H1 (cell line): ENCODE measurements at regions not wholly inside any gene's neighbourhood (a gene's known extent, or its start where the extent isn't known, plus 50 kb on each side); places are given as distances from the start of the nearest gene placed in this dataset.

Experiments
- CTCF ChIA-PET: fragments of 300-600 bp; sonication (Branson Sonifier 250); formaldehyde crosslinking; loops from one replicate; lab custom pipeline; 2021; ENCODE audit not compliant: partially characterized antibody; lab: Charles Lee
- POLR2A ChIA-PET: fragments of 300-600 bp; sonication (Branson Sonifier 250); formaldehyde crosslinking; loops from one replicate; lab custom pipeline; 2021; ENCODE audit warnings: inconsistent platforms; ENCODE audit not compliant: partially characterized antibody; lab: Charles Lee
- DNase-seq, 2 experiments: peaks; one replicate each; pipeline versions ENCODE4 v3.0.0 to v3.0.0-alpha.2; 2010 to 2022; ENCODE audit warnings: low spot score in 2 of 2, low read depth in 1 of 2, mixed read lengths in 1 of 2
- FAIRE-seq: peaks from 2 replicates; lab custom pipeline; 2011; peaks lifted over from hg19 to GRCh38; lab: Jason Lieb, UNC
- H2AFZ ChIP-seq: 2 replicates; pipeline ENCODE4 v1.8.1; 2012; ENCODE audit warnings: low read length, inconsistent platforms
- H2AK5ac ChIP-seq: 2 replicates; pipeline ENCODE4 v1.6.1; 2013; ENCODE audit warnings: low read depth, low read length
- H2BK120ac ChIP-seq: replicated peaks from 2 replicates; pipeline ENCODE3; 2013; ENCODE audit warnings: low read depth, low read length, inconsistent platforms
- H2BK12ac ChIP-seq: 2 replicates; pipeline ENCODE4 v1.6.1; 2013; ENCODE audit warnings: low read depth, low read length
- H2BK15ac ChIP-seq: 2 replicates; pipeline ENCODE4 v1.6.1; 2013; ENCODE audit warnings: low read length
- H2BK20ac ChIP-seq: 2 replicates; pipeline ENCODE4 v1.6.1; 2013; ENCODE audit warnings: low read length
- H2BK5ac ChIP-seq: 2 replicates; pipeline ENCODE4 v1.6.1; 2013; ENCODE audit warnings: low read depth, low read length
- H3K14ac ChIP-seq: 2 replicates; pipeline ENCODE4 v1.6.1; 2013; ENCODE audit warnings: inconsistent platforms; ENCODE audit not compliant: insufficient read length
- H3K18ac ChIP-seq: 2 replicates; pipeline ENCODE4 v1.6.1; 2013; ENCODE audit warnings: low read length; ENCODE audit errors: extremely low read depth
- H3K23ac ChIP-seq: 2 replicates; pipeline ENCODE4 v1.6.1; 2013; ENCODE audit warnings: inconsistent platforms; ENCODE audit not compliant: insufficient read length
- H3K23me2 ChIP-seq: 2 replicates; pipeline ENCODE4 v1.6.1; 2013; ENCODE audit warnings: low read depth, low read length
- H3K27ac ChIP-seq: 2 replicates; pipeline ENCODE4 v1.6.1; 2011; ENCODE audit warnings: low read depth, low read length, inconsistent platforms
- H3K27me3 ChIP-seq, 4 experiments: replicated peaks in 1 of 4; 1 replicate in 1 of 4; 2 replicates in 3 of 4; pipeline versions ENCODE4 v1.6.1 to v1.8.1; 2011 to 2013; ENCODE audit warnings: low read length in 3 of 4, mild to moderate bottlenecking in 3 of 4, inconsistent platforms in 2 of 4, mixed read lengths in 2 of 4, moderate library complexity in 1 of 4; ENCODE audit not compliant: control insufficient read depth in 3 of 4, insufficient read depth in 3 of 4; ENCODE audit errors: extremely low read depth in 1 of 4
- H3K36me3 ChIP-seq, 4 experiments: 2 replicates each; pipeline versions ENCODE4 v1.6.1 to v1.8.1; 2011 to 2013; ENCODE audit warnings: mild to moderate bottlenecking in 4 of 4, low read length in 3 of 4, moderate library complexity in 2 of 4, control low read depth in 1 of 4, inconsistent platforms in 1 of 4; ENCODE audit not compliant: insufficient read depth in 4 of 4, control insufficient read depth in 2 of 4
- H3K4ac ChIP-seq: replicated peaks from 2 replicates; pipeline ENCODE3; 2013; ENCODE audit warnings: low read length, low read depth, mixed read lengths, inconsistent platforms; ENCODE audit not compliant: insufficient read length
- H3K4me1 ChIP-seq, 4 experiments: replicated peaks in 1 of 4; 1 replicate in 1 of 4; 2 replicates in 3 of 4; pipeline versions ENCODE4 v1.6.1 to v1.8.1; 2011 to 2013; ENCODE audit warnings: low read length in 3 of 4, inconsistent platforms in 2 of 4, mixed read lengths in 1 of 4; ENCODE audit not compliant: insufficient read depth in 4 of 4, control insufficient read depth in 3 of 4
- H3K4me2 ChIP-seq, 2 experiments: 2 replicates each; pipeline versions ENCODE4 v1.6.1 to v1.8.1; 2011 to 2013; ENCODE audit warnings: low read depth in 2 of 2, low read length in 2 of 2, control low read depth in 1 of 2, inconsistent platforms in 1 of 2, mild to moderate bottlenecking in 1 of 2; ENCODE audit not compliant: insufficient read depth in 1 of 2
- H3K4me3 ChIP-seq, 4 experiments: fragments of 200-600, 300-600 bp in 1 of 4; sonication (generic), shearing (Covaris generic), sonication (Bioruptor Twin) in 1 of 4; 2 replicates each; pipeline versions ENCODE4 v1.5.1 to v1.8.1; 2011 to 2016; ENCODE audit warnings: low read length in 4 of 4, low read depth in 3 of 4, control low read depth in 2 of 4, inconsistent platforms in 2 of 4, mild to moderate bottlenecking in 2 of 4, mixed read lengths in 1 of 4, moderate library complexity in 1 of 4; ENCODE audit not compliant: insufficient read depth in 2 of 4; ENCODE audit errors: extremely low read depth in 1 of 4
- H3K56ac ChIP-seq: replicated peaks from 2 replicates; pipeline ENCODE3; 2013; ENCODE audit warnings: low read depth, mild to moderate bottlenecking, mixed read lengths, low read length, inconsistent platforms; ENCODE audit not compliant: insufficient read length
- H3K79me1 ChIP-seq: 2 replicates; pipeline ENCODE4 v1.6.1; 2013; ENCODE audit warnings: low read depth, low read length, control low read depth
- H3K79me2 ChIP-seq, 2 experiments: 2 replicates each; pipeline versions ENCODE4 v1.6.1 to v1.8.1; 2012 to 2013; ENCODE audit warnings: low read length in 2 of 2, mild to moderate bottlenecking in 2 of 2, inconsistent platforms in 1 of 2; ENCODE audit not compliant: insufficient read depth in 2 of 2, control insufficient read depth in 1 of 2
- H3K9ac ChIP-seq, 4 experiments: replicated peaks in 1 of 4; 1 replicate in 1 of 4; 2 replicates in 3 of 4; pipeline versions ENCODE4 v1.6.1 to v1.8.1; 2011 to 2013; ENCODE audit warnings: low read depth in 3 of 4, low read length in 3 of 4, control low read depth in 2 of 4, mild to moderate bottlenecking in 2 of 4, moderate library complexity in 2 of 4, inconsistent platforms in 1 of 4; ENCODE audit errors: extremely low read depth in 1 of 4
- H3K9me3 ChIP-seq, 2 experiments: 2 replicates each; pipeline versions ENCODE4 v1.6.1 to v1.8.1; 2012 to 2013; ENCODE audit warnings: mild to moderate bottlenecking in 2 of 2, moderate library complexity in 2 of 2, control low read depth in 1 of 2, inconsistent platforms in 1 of 2, low read depth in 1 of 2, low read length in 1 of 2, mixed read lengths in 1 of 2; ENCODE audit not compliant: insufficient read depth in 2 of 2
- H4K20me1 ChIP-seq, 2 experiments: replicated peaks in 1 of 2; 2 replicates each; pipeline versions ENCODE3 to v1.8.1; 2011 to 2013; ENCODE audit warnings: inconsistent platforms in 2 of 2, low read length in 2 of 2, mild to moderate bottlenecking in 1 of 2; ENCODE audit not compliant: insufficient read depth in 2 of 2, control insufficient read depth in 1 of 2
- H4K5ac ChIP-seq: 2 replicates; pipeline ENCODE4 v1.6.1; 2013; ENCODE audit warnings: low read length, low read depth, mixed read lengths, inconsistent platforms; ENCODE audit not compliant: insufficient read length
- H4K8ac ChIP-seq: 2 replicates; pipeline ENCODE4 v1.8.0; 2013; ENCODE audit warnings: mild to moderate bottlenecking, moderate library complexity, low read length, inconsistent platforms; ENCODE audit not compliant: insufficient read depth; ENCODE audit errors: extremely low read depth
- H4K91ac ChIP-seq: replicated peaks from 2 replicates; pipeline ENCODE3; 2013; ENCODE audit warnings: low read length, mixed read lengths, inconsistent platforms; ENCODE audit not compliant: insufficient read length
- ATF2 ChIP-seq: IDR thresholded peaks from 2 replicates; pipeline ENCODE4 v1.6.1; 2012; ENCODE audit warnings: low read length, inconsistent platforms
- CHD1 ChIP-seq: IDR thresholded peaks from 2 replicates; pipeline ENCODE4 v1.6.1; 2012; ENCODE audit warnings: low read depth, low read length, improper control_type of control experiment
- CREB1 ChIP-seq: IDR thresholded peaks from 2 replicates; pipeline ENCODE4 v1.6.1; 2012; ENCODE audit warnings: inconsistent platforms
- EP300 ChIP-seq, 2 experiments: IDR thresholded peaks; 1 replicate in 1 of 2; 2 replicates in 1 of 2; pipeline ENCODE4 v1.6.1; 2011 to 2012; ENCODE audit warnings: low read depth in 2 of 2, low read length in 2 of 2, mild to moderate bottlenecking in 2 of 2, borderline replicate concordance in 1 of 2, inconsistent platforms in 1 of 2, moderate library complexity in 1 of 2
- GTF2F1 ChIP-seq: IDR thresholded peaks from 2 replicates; pipeline ENCODE4 v1.6.1; 2012; ENCODE audit warnings: low read depth, low read length, improper control_type of control experiment, borderline replicate concordance
- MAX ChIP-seq: IDR thresholded peaks from 2 replicates; pipeline ENCODE4 v1.6.1; 2012; ENCODE audit warnings: inconsistent platforms
- RNF2 ChIP-seq: fragments of 200-900, 300-1000 bp; sonication (generic); IDR thresholded peaks from 2 replicates; pipeline ENCODE4 v1.7.1; 2016; ENCODE audit warnings: borderline replicate concordance, low read depth, mild to moderate bottlenecking, antibody characterized with exemption, low read length; ENCODE audit not compliant: poor library complexity, severe bottlenecking; ENCODE audit errors: missing control alignments
- SP2 ChIP-seq: IDR thresholded peaks from 2 replicates; pipeline ENCODE4 v1.6.1; 2012; ENCODE audit warnings: mild to moderate bottlenecking, low read length, inconsistent platforms
- SP4 ChIP-seq: IDR thresholded peaks from 2 replicates; pipeline ENCODE4 v1.6.1; 2012; ENCODE audit warnings: low read length, inconsistent platforms
- SRF ChIP-seq: IDR thresholded peaks from 2 replicates; pipeline ENCODE4 v1.6.1; 2011; ENCODE audit warnings: mild to moderate bottlenecking, low read depth, low read length, moderate library complexity
- USF2 ChIP-seq: IDR thresholded peaks from 2 replicates; pipeline ENCODE4 v1.6.1; 2011; ENCODE audit warnings: low read length, improper control_type of control experiment
- ZNF274 ChIP-seq: IDR thresholded peaks from 2 replicates; pipeline ENCODE4 v1.7.0; 2012; ENCODE audit warnings: low read length, borderline replicate concordance; ENCODE audit errors: extremely low read depth
- WGBS, 2 experiments: shearing (Covaris generic) in 1 of 2; methylation state at CpG; one replicate each; pipeline versions ENCODE4 v1.1.6 to v1.1.7; 2013 to 2015; ENCODE audit warnings: low lambda C conversion rate in 2 of 2, mixed read lengths in 2 of 2, inconsistent platforms in 1 of 2, low coverage in 1 of 2, missing lambda C conversion rate in 1 of 2; ENCODE audit not compliant: insufficient replicate concordance in 2 of 2, insufficient coverage in 1 of 2, insufficient read length in 1 of 2; ENCODE audit errors: extremely low coverage in 1 of 2, missing lambda C conversion rate in 1 of 2; 5-methylcytosine and 5-hydroxymethylcytosine counted together

GRCh38 chr2:21280793-21281192 is 157.0 kb downstream of the TDRD15 start:
- ChIA-PET CTCF (interaction anchor here (1.0 to 2.0 kb wide), 4 partner anchors 10 to 45 kb away, joined by 3 to 9 read pairs (median 4); no protein-coding TSS in a partner anchor), POLR2A (no interaction called here)
- Histone ChIP-seq H2AK5ac (no peak overlapping the region), H3K27ac (no peak overlapping the region), H2BK12ac (no peak overlapping the region), H4K20me1 (no peaks in the 10 kb centered on the region), H2BK15ac (no peak overlapping the region), H4K91ac (no peak overlapping the region), H2BK120ac (no peak overlapping the region), H4K5ac (no peak overlapping the region), H3K23ac (no peak overlapping the region), H4K8ac (no peak overlapping the region), H3K79me2 (no peaks in the 10 kb centered on the region), H3K4ac (no peak overlapping the region), H3K23me2 (no peaks in the 10 kb centered on the region), H3K79me1 (no peaks in the 10 kb centered on the region), H3K9me3 (no peaks in the 10 kb centered on the region), H3K9ac (no peak overlapping the region), H3K4me1 (no peaks in the 10 kb centered on the region), H3K36me3 (no peaks in the 10 kb centered on the region), H3K27me3 (no peaks in the 10 kb centered on the region), H3K56ac (no peak overlapping the region), H3K14ac (no peak overlapping the region), H2BK5ac (no peak overlapping the region), H3K18ac (no peak overlapping the region), H3K4me2 (no peak overlapping the region), H2AFZ (no peak overlapping the region), H2BK20ac (no peak overlapping the region), H3K4me3 (no peak overlapping the region)
- no peak for DNase-seq
- no peak for FAIRE-seq
- TF ChIP-seq ATF2 (no peak), SP4 (no peak), GTF2F1 (no peak), RNF2 (no peak), ZNF274 (no peak), EP300 (IDR thresholded peaks at IDR 0.05; ENCODE audit: borderline replicate concordance in 1 of 2, low read depth in 2 of 2, low read length in 2 of 2) (no peak), CHD1 (no peak), SRF (no peak), USF2 (no peak), CREB1 (no peak), SP2 (no peak), MAX (no peak)
- 86% methylated on average over 4 of the region's 4 CpGs; no CpG with 5 or more reads in 1 of the 2 experiments for WGBS, 2 experiments
